H1 (cell line): ENCODE measurements at regions not wholly inside any gene's neighbourhood (a gene's known extent, or its start where the extent isn't known, plus 50 kb on each side); places are given as distances from the start of the nearest gene placed in this dataset.

ENCODE experiments used
- BACH1 ChIP-seq: IDR thresholded peaks from 2 replicates; pipeline ENCODE4 v1.6.1; 2012; ENCODE audit warnings: low read length, improper control_type of control experiment
- BCL11A ChIP-seq, 2 experiments: IDR thresholded peaks; one replicate each; pipeline ENCODE4 v1.6.1; 2011; ENCODE audit warnings: low read depth in 2 of 2, low read length in 2 of 2, mild to moderate bottlenecking in 2 of 2
- CHD2 ChIP-seq: IDR thresholded peaks from 2 replicates; pipeline ENCODE4 v1.6.1; 2012; ENCODE audit warnings: low read length, improper control_type of control experiment
- CHD7 ChIP-seq: fragments of 300-600 bp; sonication (generic); IDR thresholded peaks from 2 replicates; pipeline ENCODE4 v1.7.1; 2012; ENCODE audit warnings: low read length, moderate library complexity, mild to moderate bottlenecking, inconsistent platforms; ENCODE audit not compliant: insufficient replicate concordance
- EGR1 ChIP-seq: IDR thresholded peaks from 2 replicates; pipeline ENCODE4 v1.6.1; 2011; ENCODE audit warnings: low read depth, low read length, borderline replicate concordance
- TAF1 ChIP-seq: IDR thresholded peaks from 2 replicates; pipeline ENCODE4 v1.6.1; 2011; ENCODE audit warnings: mild to moderate bottlenecking, low read depth, low read length

GRCh38 chr2:76279142-76279541 is 568.4 kb upstream of the GCFC2 start (continued):
- no peak for TF ChIP-seq CHD7
- no peak for TF ChIP-seq EGR1
- no peak for TF ChIP-seq BACH1
- TF ChIP-seq CHD2 = no peak
- no peak for TF ChIP-seq BCL11A (IDR thresholded peaks at IDR 0.05; ENCODE audit: low read depth in 2 of 2, low read length in 2 of 2)
- TF ChIP-seq TAF1 = no peak
